Fibroblast of skin of abdomen (primary cell): ENCODE measurements at regions not wholly inside any gene's neighbourhood (a gene's known extent, or its start where the extent isn't known, plus 50 kb on each side); places are given as distances from the start of the nearest gene placed in this dataset.
"Not testable (repeated sequence)": the region's sequence is repeated elsewhere in the genome, so short reads cannot be mapped to it uniquely, and the experiment has no call there.

Experiments used
- DNase-seq: peaks from one replicate; pipeline ENCODE4 v3.0.0-alpha.2; 2013

GRCh38 chr6:155889410-155889809 lies 433.8 kb upstream of the NOX3 start:
- no peak for DNase-seq

- no peak for DNase-seq
Measured at GRCh38 chr6:155887421-155887820, 431.8 kb upstream of the NOX3 start.

GRCh38 chr6:155883741-155884140 lies 428.1 kb upstream of the NOX3 start:
- DNase-seq: peak; percentile 18

- DNase-seq: no peak
Measured at GRCh38 chr6:155883334-155883731, 427.7 kb upstream of the NOX3 start.

- DNase-seq: peak; percentile 9
Measured at GRCh38 chr6:155882527-155883333, 427.1 kb upstream of the NOX3 start.

GRCh38 chr6:155881826-155882526 lies 426.3 kb upstream of the NOX3 start:
- no peak for DNase-seq

GRCh38 chr6:155880900-155881299 lies 425.3 kb upstream of the NOX3 start:
- DNase-seq: no peak

GRCh38 chr6:155872961-155873360 lies 417.3 kb upstream of the NOX3 start:
- no peak for DNase-seq

GRCh38 chr6:155867682-155868081 lies 412.0 kb upstream of the NOX3 start:
- no peak for DNase-seq

GRCh38 chr6:155866676-155867390 lies 411.2 kb upstream of the NOX3 start:
- DNase-seq: not testable (repeated sequence)

GRCh38 chr6:155861821-155862220 lies 406.2 kb upstream of the NOX3 start:
- DNase-seq: no peak

GRCh38 chr6:155858906-155859305 lies 403.3 kb upstream of the NOX3 start:
- DNase-seq: not testable (repeated sequence)

- DNase-seq: no peak
Measured at GRCh38 chr6:155854787-155855186, 399.1 kb upstream of the NOX3 start.

GRCh38 chr6:155853011-155853410 lies 397.4 kb upstream of the NOX3 start:
- DNase-seq: no peak

GRCh38 chr6:155850408-155850841 lies 394.8 kb upstream of the NOX3 start:
- DNase-seq: peak; percentile 28

GRCh38 chr6:155847711-155848110 lies 392.1 kb upstream of the NOX3 start:
- DNase-seq: no peak

- no peak for DNase-seq
Measured at GRCh38 chr6:155837474-155837873, 381.8 kb upstream of the NOX3 start.

- DNase-seq: peak; percentile 67
Measured at GRCh38 chr6:155832596-155832995, 377.0 kb upstream of the NOX3 start.

- DNase-seq: no peak
Measured at GRCh38 chr6:155830531-155830930, 374.9 kb upstream of the NOX3 start.

GRCh38 chr6:155829646-155830045 lies 374.0 kb upstream of the NOX3 start:
- no peak for DNase-seq

GRCh38 chr6:155828989-155829388 lies 373.4 kb upstream of the NOX3 start:
- DNase-seq: no peak

GRCh38 chr6:155818698-155819097 lies 363.1 kb upstream of the NOX3 start:
- no peak for DNase-seq

GRCh38 chr6:155813548-155813947 lies 357.9 kb upstream of the NOX3 start:
- DNase-seq: no peak
